AG10803 (cell line): ENCODE measurements at regions not wholly inside any gene's neighbourhood (a gene's known extent, or its start where the extent isn't known, plus 50 kb on each side); places are given as distances from the start of the nearest gene placed in this dataset.
"Not testable (repeated sequence)": the region's sequence is repeated elsewhere in the genome, so short reads cannot be mapped to it uniquely, and the experiment has no call there.

Experiments
- DNase-seq: peaks from one replicate; pipeline ENCODE4 v3.0.0; 2010; ENCODE audit warnings: low read depth
- H3K4me3 ChIP-seq: 2 replicates; pipeline ENCODE4 v1.5.1; 2011; ENCODE audit warnings: mild to moderate bottlenecking, low read length, control low read depth
- TF ChIP-seq, protein P1 (sequence below): conservative IDR thresholded peaks from 2 replicates; pipeline ENCODE4 v1.5.1; 2011; ENCODE audit warnings: mild to moderate bottlenecking, low read length, control low read depth, inconsistent platforms

DNA sequence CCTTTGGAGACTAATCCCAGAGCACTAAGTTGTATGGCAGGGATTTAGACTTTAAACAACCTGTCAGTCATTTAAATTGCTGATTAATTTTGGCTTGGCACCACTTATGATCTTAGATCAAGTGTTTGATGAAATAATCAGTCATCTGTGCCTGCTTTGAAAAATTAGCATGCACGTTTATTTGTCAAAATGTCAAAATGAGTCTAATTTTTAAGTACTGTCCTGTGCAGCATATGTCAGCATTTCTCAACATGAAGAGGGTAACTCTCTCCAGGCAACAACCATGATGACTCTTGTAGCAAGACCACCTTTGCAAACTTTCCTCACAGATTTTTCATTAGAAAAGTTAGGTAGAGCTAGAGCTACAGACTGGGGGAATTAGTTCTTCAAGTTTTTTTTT lies 155.7 kb upstream of the GJE1 start:
- no peak overlapping the region for H3K4me3 ChIP-seq
- TF ChIP-seq, protein P1, sequence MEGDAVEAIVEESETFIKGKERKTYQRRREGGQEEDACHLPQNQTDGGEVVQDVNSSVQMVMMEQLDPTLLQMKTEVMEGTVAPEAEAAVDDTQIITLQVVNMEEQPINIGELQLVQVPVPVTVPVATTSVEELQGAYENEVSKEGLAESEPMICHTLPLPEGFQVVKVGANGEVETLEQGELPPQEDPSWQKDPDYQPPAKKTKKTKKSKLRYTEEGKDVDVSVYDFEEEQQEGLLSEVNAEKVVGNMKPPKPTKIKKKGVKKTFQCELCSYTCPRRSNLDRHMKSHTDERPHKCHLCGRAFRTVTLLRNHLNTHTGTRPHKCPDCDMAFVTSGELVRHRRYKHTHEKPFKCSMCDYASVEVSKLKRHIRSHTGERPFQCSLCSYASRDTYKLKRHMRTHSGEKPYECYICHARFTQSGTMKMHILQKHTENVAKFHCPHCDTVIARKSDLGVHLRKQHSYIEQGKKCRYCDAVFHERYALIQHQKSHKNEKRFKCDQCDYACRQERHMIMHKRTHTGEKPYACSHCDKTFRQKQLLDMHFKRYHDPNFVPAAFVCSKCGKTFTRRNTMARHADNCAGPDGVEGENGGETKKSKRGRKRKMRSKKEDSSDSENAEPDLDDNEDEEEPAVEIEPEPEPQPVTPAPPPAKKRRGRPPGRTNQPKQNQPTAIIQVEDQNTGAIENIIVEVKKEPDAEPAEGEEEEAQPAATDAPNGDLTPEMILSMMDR: no peak
- DNase-seq: no peak

DNA sequence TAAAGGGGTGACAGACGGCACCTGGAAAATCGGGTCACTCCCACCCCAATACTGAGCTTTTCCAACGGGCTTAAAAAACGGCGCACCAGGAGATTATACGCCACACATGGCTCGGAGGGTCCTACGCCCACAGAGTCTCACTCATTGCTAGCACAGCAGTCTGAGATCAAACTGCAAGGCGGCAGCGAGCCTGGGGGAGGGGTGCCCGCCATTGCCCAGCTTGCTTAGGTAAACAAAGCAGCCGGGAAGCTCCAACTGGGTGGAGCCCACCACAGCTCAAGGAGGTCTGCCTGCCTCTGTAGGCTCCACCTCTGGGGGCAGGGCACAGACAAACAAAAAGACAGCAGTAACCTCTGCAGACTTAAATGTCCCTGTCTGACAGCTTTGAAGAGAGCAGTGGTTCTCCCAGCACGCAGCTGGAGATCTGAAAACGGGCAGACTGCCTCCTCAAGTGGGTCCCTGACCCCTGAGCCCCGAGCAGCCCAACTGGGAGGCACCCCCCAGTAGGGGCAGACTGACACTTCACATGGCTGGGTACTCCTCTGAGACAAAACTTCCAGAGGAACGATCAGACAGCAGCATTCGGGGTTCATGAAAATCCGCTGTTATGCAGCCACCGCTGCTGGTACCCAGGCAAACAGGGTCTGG lies 162.8 kb upstream of the GJE1 start:
- not testable (repeated sequence) for DNase-seq, H3K4me3 ChIP-seq

DNA sequence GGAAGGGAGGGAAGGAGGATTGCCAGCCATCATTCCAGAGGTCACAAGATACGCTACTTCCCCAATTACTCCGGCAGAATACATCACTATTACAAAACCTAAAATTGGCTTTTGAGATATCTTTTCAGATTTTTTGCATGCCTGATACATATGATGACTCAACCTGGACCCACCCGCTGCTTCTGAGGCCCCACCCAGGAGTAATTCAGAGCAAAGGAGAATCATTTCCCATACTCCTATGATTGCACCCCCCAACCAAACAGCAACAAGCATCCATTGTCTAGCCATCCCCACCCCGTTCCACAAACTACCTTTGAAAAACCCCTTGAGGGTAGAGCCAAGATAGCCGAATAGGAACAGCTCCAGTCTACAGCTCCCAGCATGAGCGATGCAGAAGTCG lies 163.5 kb upstream of the GJE1 start:
- no peak overlapping the region for H3K4me3 ChIP-seq
- DNase-seq: no peak
- TF ChIP-seq, protein P1: no peak

- DNase-seq: no peak
- TF ChIP-seq, protein P1: no peak
- no peak overlapping the region for H3K4me3 ChIP-seq
Observed at GRCh38 chr6:141968632-141969031, 164.1 kb upstream of the GJE1 start.

DNA sequence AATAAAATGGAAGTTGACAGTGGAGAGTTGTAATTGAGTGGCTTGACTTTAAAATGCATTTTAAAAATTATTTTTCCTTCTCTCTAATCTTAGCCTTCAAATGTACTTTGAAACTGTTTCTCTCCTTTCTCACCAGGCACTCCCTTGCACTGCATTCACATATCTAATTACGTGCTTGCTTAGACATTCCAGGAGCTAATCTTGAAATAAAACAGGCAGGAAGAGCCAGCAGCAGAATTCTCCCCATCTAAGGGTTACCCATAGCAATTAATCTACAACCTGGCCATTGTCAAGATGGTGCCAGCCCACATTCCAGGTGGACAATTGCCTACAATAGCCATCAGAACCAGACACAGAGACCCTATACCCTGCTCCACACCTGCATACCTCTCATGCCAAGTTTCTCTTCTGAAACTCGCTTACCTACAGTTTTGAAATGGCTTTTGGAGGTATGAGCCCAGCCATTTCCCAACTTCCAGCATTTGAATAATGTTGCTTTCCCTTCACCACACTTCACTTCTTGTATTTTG lies 167.6 kb upstream of the GJE1 start:
- TF ChIP-seq, protein P1: no peak
- no peak overlapping the region for H3K4me3 ChIP-seq

GRCh38 chr6:141963543-141964295 lies 169.0 kb upstream of the GJE1 start:
- peak; percentile 36 for DNase-seq
- TF ChIP-seq, protein P1: no peak
- no peak overlapping the region for H3K4me3 ChIP-seq

More for the DNA sequence above, 167.6 kb upstream of the GJE1 start:
- no peak for DNase-seq

DNA sequence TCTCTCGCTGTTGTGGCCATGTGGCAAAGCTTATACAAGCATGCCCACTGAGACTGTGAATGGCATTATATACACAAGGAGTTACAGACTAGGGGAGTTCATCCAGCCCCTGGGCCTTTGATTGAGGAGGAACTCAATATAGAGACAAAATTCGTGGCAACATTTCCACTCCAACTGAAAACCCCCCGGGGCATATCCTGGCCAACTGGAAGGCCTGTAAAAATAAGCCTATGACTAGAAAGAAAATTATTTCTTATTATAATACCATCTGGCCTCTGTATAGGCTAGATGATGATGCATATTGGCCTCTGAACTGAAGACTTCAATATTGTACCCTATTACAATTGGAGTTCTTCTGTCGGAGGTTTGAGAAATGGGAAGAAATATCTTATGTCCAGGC lies 175.5 kb upstream of the GJE1 start:
- H3K4me3 ChIP-seq: no peak overlapping the region
- DNase-seq: no peak
- TF ChIP-seq, protein P1: no peak
